Calu3 (cell line): ENCODE measurements at regions not wholly inside any gene's neighbourhood (a gene's known extent, or its start where the extent isn't known, plus 50 kb on each side); places are given as distances from the start of the nearest gene placed in this dataset.

Experiments
- BruUV-seq: library from RNA; stranded (reverse); fragments of 400-500 nt; replicated peaks from 2 replicates; lab custom pipeline; 2021; lab: Mats Ljungman, UMichigan
- CTCF ChIA-PET: fragments of 300-600 bp; sonication (Branson Sonifier 250); formaldehyde crosslinking; loops from one replicate; lab custom pipeline; 2022; ENCODE audit warnings: antibody characterized with exemption; lab: Charles Lee
- DNase-seq: peaks from one replicate; pipeline ENCODE4 v3.0.0; 2022
- H3K27ac Mint-ChIP-seq: one replicate; pipeline ENCODE4 v1.8.0; 2022; ENCODE audit warnings: mixed read lengths; ENCODE audit not compliant: unreplicated experiment
- H3K27me3 Mint-ChIP-seq: one replicate; pipeline ENCODE4 v1.8.0; 2022; ENCODE audit warnings: mixed read lengths; ENCODE audit not compliant: unreplicated experiment
- H3K36me3 Mint-ChIP-seq: one replicate; pipeline ENCODE4 v1.8.0; 2022; ENCODE audit warnings: mild to moderate bottlenecking, moderate library complexity, mixed read lengths; ENCODE audit not compliant: insufficient read depth, unreplicated experiment
- H3K4me1 Mint-ChIP-seq: one replicate; pipeline ENCODE4 v1.8.0; 2022; ENCODE audit warnings: mild to moderate bottlenecking, low read depth, mixed read lengths; ENCODE audit not compliant: unreplicated experiment
- H3K4me3 Mint-ChIP-seq: one replicate; pipeline ENCODE4 v1.8.0; 2022; ENCODE audit warnings: mild to moderate bottlenecking, low read depth, moderate library complexity, mixed read lengths; ENCODE audit not compliant: unreplicated experiment
- H3K9me3 Mint-ChIP-seq: one replicate; pipeline ENCODE4 v1.8.0; 2022; ENCODE audit warnings: low read depth, mixed read lengths; ENCODE audit not compliant: unreplicated experiment
- intact Hi-C: fragments of 100-400 bp; cut with micrococcal nuclease; formaldehyde crosslinking; loops from one replicate; pipeline ENCODE4 v1.10.0; 2022; ENCODE audit not compliant: unreplicated experiment
- TF ChIP-seq, protein P1 (sequence below): fragments of 200-600 bp; IDR thresholded peaks from one replicate; pipeline ENCODE4 v1.8.0; 2022; ENCODE audit warnings: antibody characterized with exemption; ENCODE audit not compliant: unreplicated experiment

DNA sequence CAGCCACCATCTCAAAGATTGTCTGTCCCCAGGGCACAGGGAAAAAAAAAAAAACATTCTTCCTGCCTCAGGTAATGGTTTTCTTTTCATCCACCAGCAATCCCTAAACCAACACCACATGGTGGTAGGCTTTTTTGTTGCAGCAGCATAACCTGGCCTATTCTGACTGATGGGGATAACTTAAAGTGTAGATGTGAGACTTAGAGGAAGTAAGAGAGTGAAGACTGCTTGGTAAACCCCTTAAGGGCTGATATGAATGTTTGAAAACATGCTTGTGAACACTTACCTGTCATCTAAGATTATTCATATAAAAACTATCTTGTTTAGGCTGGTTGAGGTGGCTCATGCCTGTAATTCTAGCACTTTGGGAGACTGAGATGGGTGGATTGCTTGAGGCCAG, 130.2 kb upstream of the RAP1B start:
- Mint-ChIP-seq H3K27ac (no peak overlapping the region), H3K9me3 (no peaks in the 10 kb centered on the region), H3K4me3 (no peak overlapping the region), H3K4me1 (no peaks in the 10 kb centered on the region), H3K36me3 (no peaks in the 10 kb centered on the region), H3K27me3 (no peaks in the 10 kb centered on the region)
- CTCF ChIA-PET: no interaction called here
- intact Hi-C loops: no loop called here
- TF ChIP-seq, protein P1, sequence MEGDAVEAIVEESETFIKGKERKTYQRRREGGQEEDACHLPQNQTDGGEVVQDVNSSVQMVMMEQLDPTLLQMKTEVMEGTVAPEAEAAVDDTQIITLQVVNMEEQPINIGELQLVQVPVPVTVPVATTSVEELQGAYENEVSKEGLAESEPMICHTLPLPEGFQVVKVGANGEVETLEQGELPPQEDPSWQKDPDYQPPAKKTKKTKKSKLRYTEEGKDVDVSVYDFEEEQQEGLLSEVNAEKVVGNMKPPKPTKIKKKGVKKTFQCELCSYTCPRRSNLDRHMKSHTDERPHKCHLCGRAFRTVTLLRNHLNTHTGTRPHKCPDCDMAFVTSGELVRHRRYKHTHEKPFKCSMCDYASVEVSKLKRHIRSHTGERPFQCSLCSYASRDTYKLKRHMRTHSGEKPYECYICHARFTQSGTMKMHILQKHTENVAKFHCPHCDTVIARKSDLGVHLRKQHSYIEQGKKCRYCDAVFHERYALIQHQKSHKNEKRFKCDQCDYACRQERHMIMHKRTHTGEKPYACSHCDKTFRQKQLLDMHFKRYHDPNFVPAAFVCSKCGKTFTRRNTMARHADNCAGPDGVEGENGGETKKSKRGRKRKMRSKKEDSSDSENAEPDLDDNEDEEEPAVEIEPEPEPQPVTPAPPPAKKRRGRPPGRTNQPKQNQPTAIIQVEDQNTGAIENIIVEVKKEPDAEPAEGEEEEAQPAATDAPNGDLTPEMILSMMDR: no peak
- no TSS peak for BruUV-seq
- DNase-seq: no peak

DNA sequence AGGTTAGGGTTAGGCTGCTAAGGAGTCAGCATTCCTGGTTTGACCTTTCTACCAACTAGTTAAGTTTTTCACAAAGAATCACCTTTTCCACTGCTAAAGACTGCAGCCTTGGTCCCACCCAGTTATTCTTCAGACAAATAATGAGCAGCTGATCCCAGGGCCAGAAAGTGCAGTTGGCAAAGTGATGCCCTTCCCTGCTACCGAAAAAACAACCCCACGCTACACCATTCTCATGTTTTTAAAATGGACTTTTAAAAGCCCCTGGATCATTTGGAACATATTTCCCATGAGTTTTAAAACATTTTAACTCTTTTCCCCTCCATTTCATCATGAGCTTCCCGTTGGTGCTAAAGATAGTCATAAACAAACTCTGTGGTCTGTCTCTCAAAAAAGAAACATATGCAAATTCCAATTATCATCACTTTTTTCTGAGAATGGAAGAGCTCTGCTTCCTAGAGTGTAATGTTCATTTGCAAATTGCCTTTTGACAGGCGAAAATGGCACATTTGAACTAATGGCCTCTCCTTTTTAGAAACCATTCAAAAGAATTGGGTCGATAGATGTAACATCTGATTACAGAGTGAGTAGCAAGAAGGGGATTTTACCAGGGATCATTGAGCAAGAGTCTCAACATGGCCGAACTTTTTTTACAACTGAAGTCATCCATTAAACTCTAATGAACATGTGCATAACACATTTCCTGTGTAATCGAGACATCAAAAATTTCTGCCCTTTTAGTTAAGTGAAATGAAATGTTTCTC, 129.3 kb upstream of the RAP1B start:
- BruUV-seq: no TSS peak
- TF ChIP-seq, protein P1: no peak
- Mint-ChIP-seq H3K27me3 (no peaks in the 10 kb centered on the region), H3K27ac (no peak overlapping the region), H3K36me3 (no peaks in the 10 kb centered on the region), H3K9me3 (no peaks in the 10 kb centered on the region), H3K4me3 (no peak overlapping the region), H3K4me1 (no peaks in the 10 kb centered on the region)
- intact Hi-C loops: no loop called here
- CTCF ChIA-PET: no interaction called here
- no peak for DNase-seq

DNA sequence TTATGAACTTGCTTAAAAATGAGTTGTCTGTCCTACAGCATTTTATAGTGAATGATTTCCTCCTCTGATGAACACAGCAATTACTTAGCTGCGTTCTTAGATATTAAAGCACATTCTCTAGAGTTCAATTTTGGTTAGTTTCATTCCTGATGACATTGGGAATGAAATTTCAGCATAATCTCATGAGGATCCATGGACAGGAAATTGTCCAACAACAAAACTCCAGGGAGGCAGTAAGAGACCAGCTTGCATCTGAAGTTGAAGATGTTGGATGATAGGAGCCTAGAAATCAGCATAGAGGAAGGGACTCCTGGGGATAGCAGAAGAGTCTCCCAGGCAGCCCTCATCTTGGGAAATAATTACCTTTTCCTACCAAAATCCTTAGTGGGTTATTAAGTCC, 128.7 kb upstream of the RAP1B start:
- no TSS peak for BruUV-seq
- no peak overlapping the region for H3K27ac Mint-ChIP-seq
- H3K27me3 Mint-ChIP-seq: no peaks in the 10 kb centered on the region
- no peak for DNase-seq
- no peak overlapping the region for H3K4me3 Mint-ChIP-seq
- TF ChIP-seq, protein P1: no peak
- no peaks in the 10 kb centered on the region for H3K4me1 Mint-ChIP-seq
- CTCF ChIA-PET: interaction anchor here (0.5 to 0.7 kb wide), 2 partner anchors 187 to 465 kb away, joined by 3 read pairs; no protein-coding TSS in a partner anchor
- H3K9me3 Mint-ChIP-seq: no peaks in the 10 kb centered on the region
- intact Hi-C loops: no loop called here
- no peaks in the 10 kb centered on the region for H3K36me3 Mint-ChIP-seq

DNA sequence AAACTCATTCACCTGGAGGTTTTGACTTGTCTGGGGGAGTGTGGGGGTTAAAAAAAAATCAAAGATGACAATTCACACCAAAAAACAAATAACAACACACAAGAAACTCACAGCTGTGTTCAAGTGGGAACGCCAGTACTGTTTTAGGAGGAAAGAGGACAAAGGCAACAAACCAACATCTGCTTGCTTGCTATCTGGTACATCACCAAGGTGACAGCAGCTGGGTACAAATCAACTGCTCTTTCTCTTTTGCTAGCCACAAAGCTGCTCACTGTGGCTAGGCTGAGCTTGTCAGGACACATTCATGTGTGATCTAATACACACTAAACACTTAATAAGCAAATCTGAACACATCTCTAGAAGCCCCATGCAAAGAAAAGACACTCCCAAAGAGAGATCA, 128.0 kb upstream of the RAP1B start:
- Mint-ChIP-seq H3K36me3 (no peaks in the 10 kb centered on the region), H3K9me3 (no peaks in the 10 kb centered on the region), H3K4me3 (no peak overlapping the region), H3K27ac (no peak overlapping the region), H3K27me3 (no peaks in the 10 kb centered on the region), H3K4me1 (no peaks in the 10 kb centered on the region)
- TF ChIP-seq, protein P1: no peak
- intact Hi-C loops: no loop called here
- CTCF ChIA-PET: interaction anchor here (0.7 kb wide), 1 partner anchor 466 kb away, joined by 3 read pairs; no protein-coding TSS in a partner anchor
- no TSS peak for BruUV-seq
- DNase-seq: no peak
